ENCODE measurements at regions not wholly inside any gene's neighbourhood (a gene's known extent, or its start where the extent isn't known, plus 50 kb on each side); places are given as distances from the start of the nearest gene placed in this dataset.

DNA sequence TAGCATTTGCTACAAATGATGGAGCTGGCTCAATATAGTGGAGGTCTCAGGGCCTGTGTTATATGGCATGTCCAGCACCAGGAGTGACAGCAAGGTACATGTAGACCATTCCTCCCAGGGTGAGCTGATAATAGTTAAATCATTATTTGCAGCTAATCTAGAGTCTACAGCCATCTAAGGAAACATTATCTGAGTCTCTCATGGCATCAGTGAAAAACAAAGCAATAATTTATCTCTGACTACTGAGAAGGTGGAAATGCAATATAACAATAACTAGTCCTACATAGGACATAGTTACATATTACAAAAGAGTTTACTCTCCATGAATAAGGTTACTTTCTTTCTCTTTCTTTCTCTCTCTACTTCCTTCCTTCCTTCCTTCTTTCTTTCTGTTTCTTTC lies 143.4 kb upstream of the KCNK2 start:
- TF ChIP-seq TAF1 (IDR thresholded peaks at IDR 0.05; ENCODE audit: borderline replicate concordance, low read depth, low read length) (no peak), POLR2A (IDR thresholded peaks at IDR 0.05; ENCODE audit: low read depth, low read length) (no peak), POLR2AphosphoS5 (IDR thresholded peaks at IDR 0.05; ENCODE audit: low read depth, low read length) (no peak)
